HG02981 (cell line): ENCODE measurements at regions not wholly inside any gene's neighbourhood (a gene's known extent, or its start where the extent isn't known, plus 50 kb on each side); places are given as distances from the start of the nearest gene placed in this dataset.
"Not testable (repeated sequence)": the region's sequence is repeated elsewhere in the genome, so short reads cannot be mapped to it uniquely, and the experiment has no call there.

ENCODE experiments used
- ATAC-seq: cut with Tn5 transposase; IDR thresholded peaks from one replicate; pipeline ENCODE4 v1.9.1; 2021; ENCODE audit warnings: mild to moderate bottlenecking, moderate library complexity; ENCODE audit not compliant: unreplicated experiment

GRCh38 chr7:13117103-13117502 lies 429.7 kb downstream of the ARL4A start:
- no peak for ATAC-seq

GRCh38 chr7:13117592-13117991 lies 430.2 kb downstream of the ARL4A start:
- no peak for ATAC-seq

GRCh38 chr7:13124629-13125028 lies 437.2 kb downstream of the ARL4A start:
- not testable (repeated sequence) for ATAC-seq

DNA sequence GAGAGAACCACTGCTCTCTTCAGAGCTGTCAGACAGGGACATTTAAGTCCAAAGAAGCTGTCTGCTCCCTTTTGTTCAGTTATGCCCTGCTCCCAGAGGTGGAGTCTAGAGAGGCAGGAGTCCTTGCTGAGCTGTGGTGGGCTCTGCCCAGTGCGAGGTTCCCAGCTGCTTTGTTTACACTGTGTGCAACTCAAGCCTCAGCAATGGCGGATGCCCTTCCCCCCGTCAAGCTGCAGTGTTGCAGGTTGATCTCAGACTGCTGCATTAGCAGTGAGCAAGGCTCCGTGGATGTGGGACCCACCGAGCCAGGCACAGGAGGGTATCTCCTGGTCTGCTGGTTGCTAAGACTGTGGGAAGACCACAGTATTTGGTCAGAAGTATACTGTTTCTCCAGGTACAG lies 438.9 kb downstream of the ARL4A start:
- no peak for ATAC-seq

DNA sequence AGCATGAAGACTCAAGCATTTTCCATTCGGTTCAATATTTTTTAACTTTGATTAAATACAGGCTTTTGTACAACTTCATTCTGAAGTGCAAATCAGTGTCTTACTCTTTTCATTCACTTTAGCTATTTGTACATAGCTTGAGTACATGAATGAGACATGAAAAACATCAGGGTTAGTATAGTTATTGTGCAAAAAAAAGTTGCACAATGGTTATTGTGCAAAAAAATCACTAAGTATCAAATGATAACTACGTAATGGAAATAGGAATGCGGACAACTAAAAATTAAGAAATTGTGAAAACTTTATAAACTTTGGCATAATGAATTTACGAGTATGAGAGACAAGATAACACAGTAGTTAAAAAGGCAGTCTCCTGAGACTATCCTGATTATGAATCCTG lies 442.9 kb downstream of the ARL4A start:
- ATAC-seq, result no peak

GRCh38 chr7:13130906-13131305 lies 443.5 kb downstream of the ARL4A start:
- not testable (repeated sequence) for ATAC-seq

GRCh38 chr7:13132314-13132713 lies 444.9 kb downstream of the ARL4A start:
- no peak for ATAC-seq

DNA sequence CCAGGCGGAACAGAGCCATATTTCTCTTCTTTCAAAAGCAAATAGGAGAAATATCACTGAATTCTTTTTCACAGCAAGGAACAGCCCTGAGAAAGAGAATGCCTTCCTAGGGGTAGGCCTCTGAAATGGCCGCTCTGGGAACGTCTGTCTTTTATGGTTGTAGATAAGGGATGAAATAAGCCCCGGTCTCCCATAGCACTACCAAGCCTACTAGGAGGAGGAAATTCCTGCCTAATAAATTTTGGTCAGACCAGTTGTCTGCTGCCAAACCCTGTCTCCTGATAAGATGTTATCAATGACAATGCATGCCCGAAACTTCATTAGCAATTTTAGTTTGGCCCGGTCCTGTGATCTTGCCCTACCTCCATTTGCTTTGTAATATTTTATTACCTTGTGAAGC lies 448.9 kb downstream of the ARL4A start:
- ATAC-seq, result not testable (repeated sequence)

DNA sequence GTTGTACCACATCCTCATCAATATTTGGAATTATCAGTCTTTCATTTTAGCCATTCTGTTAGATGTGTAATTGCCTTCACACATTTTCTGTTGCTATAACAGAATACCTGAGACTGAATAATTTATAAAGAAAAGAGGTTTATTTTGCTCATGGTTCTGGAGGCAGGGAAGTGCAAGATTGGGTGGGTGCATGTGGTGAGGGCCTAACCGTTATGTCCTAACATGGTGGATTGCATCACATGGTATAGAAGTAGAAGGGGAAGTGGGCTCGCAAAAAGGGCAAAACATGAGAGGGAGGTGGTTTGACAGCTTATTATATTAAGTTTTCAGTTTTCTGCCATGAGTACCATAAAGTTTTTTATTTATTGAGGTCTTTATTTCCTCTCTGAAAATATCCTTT lies 452.0 kb downstream of the ARL4A start:
- ATAC-seq, result no peak

GRCh38 chr7:13144673-13145072 lies 457.2 kb downstream of the ARL4A start:
- no peak for ATAC-seq

- no peak for ATAC-seq
Measured at GRCh38 chr7:13148548-13148947, 461.1 kb downstream of the ARL4A start.

- ATAC-seq, result no peak
Measured at GRCh38 chr7:13151978-13152377, 464.5 kb downstream of the ARL4A start.

GRCh38 chr7:13152755-13153154 lies 465.3 kb downstream of the ARL4A start:
- no peak for ATAC-seq

DNA sequence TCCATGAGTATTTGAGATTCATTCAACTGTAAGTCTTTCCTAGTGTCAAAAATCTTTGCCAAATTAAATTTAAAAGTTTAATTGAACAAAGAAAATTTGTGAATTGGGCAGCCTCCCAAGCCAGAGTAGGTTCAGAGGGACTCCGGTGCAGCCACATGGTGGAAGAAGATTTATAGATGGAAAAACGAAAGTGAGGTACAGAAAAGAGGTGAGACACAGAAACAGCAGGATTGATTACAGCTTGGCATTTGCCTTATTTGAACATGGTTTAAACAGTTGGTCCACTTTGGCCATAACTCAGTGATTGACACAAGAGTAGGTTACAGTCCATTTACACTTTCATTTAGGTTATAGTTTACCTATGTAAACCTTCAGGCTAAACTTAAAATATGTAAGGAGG lies 465.8 kb downstream of the ARL4A start:
- ATAC-seq, result no peak

DNA sequence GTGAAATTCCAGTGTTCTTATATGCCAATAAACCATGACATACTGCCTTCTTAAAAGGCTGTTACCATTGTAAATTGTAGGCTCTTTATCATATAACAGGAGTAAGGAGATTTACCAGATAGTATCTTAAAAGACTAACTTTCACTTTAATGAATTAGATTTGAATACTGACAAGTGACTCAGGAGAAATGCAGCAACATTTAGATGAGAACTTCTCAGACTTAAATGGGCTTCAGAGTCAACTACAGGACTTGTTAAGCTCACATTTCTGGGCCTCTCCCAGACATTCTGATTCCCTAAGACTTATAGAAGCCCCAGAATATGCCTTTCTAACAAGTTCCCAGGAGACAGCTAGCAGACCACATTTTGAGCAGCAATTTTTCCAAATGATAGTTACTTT lies 466.3 kb downstream of the ARL4A start:
- ATAC-seq, result no peak

DNA sequence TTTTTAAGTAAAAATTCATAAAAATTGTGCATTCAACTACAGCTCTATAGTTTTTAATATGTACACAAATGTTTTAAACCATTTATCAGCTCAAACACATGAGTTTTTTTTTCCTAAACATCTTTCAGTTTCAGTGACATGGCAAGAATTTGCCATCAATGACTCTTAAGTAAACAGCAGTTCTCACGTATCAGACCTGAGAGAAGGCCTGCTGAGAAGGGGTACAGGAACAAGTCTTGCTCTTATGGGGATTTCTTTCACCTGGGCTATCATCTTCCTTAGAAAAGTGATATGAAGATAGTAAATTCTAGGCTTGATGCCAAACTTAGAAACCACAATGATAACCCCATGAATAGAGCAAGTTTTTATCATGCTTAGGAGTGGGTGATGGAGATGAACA lies 467.8 kb downstream of the ARL4A start:
- ATAC-seq, result no peak

DNA sequence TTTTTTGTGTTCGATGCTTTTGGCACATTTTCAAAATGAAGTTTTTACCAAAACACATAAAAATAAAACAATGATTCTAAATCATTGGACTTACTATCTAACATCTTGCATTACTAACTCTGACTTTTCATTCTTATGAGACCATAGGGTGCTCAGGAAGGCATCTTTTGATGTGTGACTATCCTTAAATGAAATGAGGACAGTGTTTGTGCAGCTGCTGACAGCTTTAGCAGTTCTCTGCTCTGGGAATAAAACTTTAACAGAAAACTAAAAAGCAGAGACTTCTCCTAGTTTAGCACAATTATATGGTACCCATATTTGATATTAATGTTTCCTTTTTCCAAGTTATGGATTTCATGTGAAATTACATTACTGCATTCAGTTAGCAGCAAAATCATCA lies 471.6 kb downstream of the ARL4A start:
- no peak for ATAC-seq

- ATAC-seq, result no peak
Measured at GRCh38 chr7:13159467-13160184, 472.2 kb downstream of the ARL4A start.

DNA sequence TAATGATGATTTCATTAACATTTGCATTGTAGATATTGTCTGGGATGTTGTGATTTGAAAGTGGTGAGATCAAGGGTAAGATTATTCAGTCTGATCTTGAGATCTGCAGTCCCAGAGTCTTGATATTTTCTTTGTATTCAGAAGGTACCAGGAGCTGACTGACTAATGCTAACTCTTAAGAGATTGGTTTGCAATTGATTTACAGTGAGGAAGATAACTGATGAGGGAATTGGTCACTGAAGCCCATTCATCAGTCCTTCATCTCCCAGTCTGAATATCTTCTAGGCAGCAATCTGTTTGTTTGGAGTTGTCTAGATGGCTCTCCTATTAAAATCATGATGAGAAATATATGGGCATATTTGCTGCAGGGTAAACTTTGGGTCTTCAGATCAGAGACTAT lies 473.7 kb downstream of the ARL4A start:
- no peak for ATAC-seq

DNA sequence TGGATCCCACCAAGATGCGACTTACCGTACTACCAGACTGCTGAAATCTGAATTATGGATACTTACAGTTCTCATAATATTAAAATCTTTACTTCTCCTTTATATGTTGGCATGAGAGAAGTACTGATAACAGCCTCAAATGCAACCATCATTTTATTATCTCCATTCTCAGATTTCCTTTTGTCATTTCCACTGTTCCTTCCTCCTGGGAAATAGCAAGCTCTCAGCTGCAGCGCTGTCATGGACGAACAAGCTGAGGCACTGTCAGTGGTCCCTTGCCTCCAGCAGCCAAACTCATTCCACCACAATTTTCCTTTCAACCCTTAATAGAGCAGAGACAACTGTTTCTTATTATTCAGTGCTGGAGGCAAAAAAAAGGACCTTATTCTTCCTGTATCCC lies 478.4 kb downstream of the ARL4A start:
- ATAC-seq, result no peak

DNA sequence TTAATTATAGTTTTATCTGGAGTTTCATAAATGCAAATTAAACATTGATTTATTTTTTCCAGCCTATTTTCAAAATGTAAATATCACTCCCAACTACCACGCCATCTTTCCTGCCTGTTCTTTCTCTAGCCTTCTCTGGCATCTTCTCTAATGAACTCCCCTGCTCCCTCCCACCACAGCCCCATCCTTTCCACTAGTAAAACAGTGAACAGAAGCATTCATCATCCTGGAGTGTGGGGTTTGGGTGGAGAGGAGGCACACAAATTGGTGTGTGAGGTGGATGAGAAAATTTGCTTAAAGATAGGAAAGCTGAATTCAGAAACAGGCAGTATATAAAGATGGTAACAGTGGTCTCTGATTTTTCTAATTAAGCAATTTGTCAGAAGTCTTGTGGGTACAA lies 479.4 kb downstream of the ARL4A start:
- no peak for ATAC-seq

GRCh38 chr7:13169356-13169755 lies 481.9 kb downstream of the ARL4A start:
- no peak for ATAC-seq

- ATAC-seq, result no peak
Measured at GRCh38 chr7:13174991-13175390, 487.6 kb downstream of the ARL4A start.
